Neural cell (in vitro differentiated cells): ENCODE measurements at regions not wholly inside any gene's neighbourhood (a gene's known extent, or its start where the extent isn't known, plus 50 kb on each side); places are given as distances from the start of the nearest gene placed in this dataset.

Experiments used
- H2AFZ ChIP-seq: fragments of 200-600, 300-800 bp; sonication (generic), shearing (Covaris generic); 2 replicates; pipeline ENCODE4 v1.6.0; 2014; ENCODE audit warnings: low read depth, mild to moderate bottlenecking, antibody characterized with exemption, low read length, moderate library complexity
- H3F3A ChIP-seq: fragments of 200-600 bp; shearing (Covaris generic); 2 replicates; pipeline ENCODE4 v1.6.1; 2016; ENCODE audit warnings: mild to moderate bottlenecking, moderate library complexity, mixed read lengths, antibody characterized with exemption, low read length; ENCODE audit not compliant: insufficient read depth, poor library complexity, severe bottlenecking
- H3K27ac ChIP-seq: fragments of 200-600, 300-800 bp; sonication (generic), shearing (Covaris generic); 2 replicates; pipeline ENCODE4 v1.5.1; 2014; ENCODE audit warnings: mild to moderate bottlenecking, low read length, moderate library complexity
- H3K27me3 ChIP-seq: fragments of 300-800, 200-600 bp; sonication (generic), shearing (Covaris generic); 2 replicates; pipeline ENCODE4 v1.6.0; 2014; ENCODE audit warnings: mild to moderate bottlenecking, low read depth, low read length, moderate library complexity; ENCODE audit not compliant: insufficient read depth
- H3K36me3 ChIP-seq: fragments of 300-800, 200-600 bp; sonication (generic), shearing (Covaris generic); 2 replicates; pipeline ENCODE4 v1.5.1; 2014; ENCODE audit warnings: mild to moderate bottlenecking, antibody characterized with exemption, low read length, moderate library complexity; ENCODE audit not compliant: insufficient read depth
- H3K4me2 ChIP-seq: fragments of 300-800, 200-600 bp; sonication (generic), shearing (Covaris generic); 2 replicates; pipeline ENCODE4 v1.6.0; 2014; ENCODE audit warnings: mild to moderate bottlenecking, low read length
- H3K4me3 ChIP-seq: fragments of 300-800, 200-600 bp; sonication (generic), shearing (Covaris generic); 2 replicates; pipeline ENCODE4 v1.5.1; 2014; ENCODE audit warnings: mild to moderate bottlenecking, low read length, moderate library complexity
- H3K79me2 ChIP-seq: fragments of 200-600 bp; shearing (Covaris generic); replicated peaks from 2 replicates; pipeline ENCODE4 v1.6.0; 2014; ENCODE audit warnings: mild to moderate bottlenecking, low read length, moderate library complexity; ENCODE audit not compliant: insufficient read depth
- H3K9ac ChIP-seq: fragments of 300-800, 200-600 bp; sonication (generic), shearing (Covaris generic); 2 replicates; pipeline ENCODE4 v1.6.1; 2016; ENCODE audit warnings: mild to moderate bottlenecking, low read length, mixed read lengths
- H3K9me2 ChIP-seq: fragments of 200-600 bp; shearing (Covaris generic); 2 replicates; pipeline ENCODE4 v1.6.1; 2016; ENCODE audit warnings: mild to moderate bottlenecking, low read length, mixed read lengths; ENCODE audit not compliant: insufficient read depth
- H3K9me3 ChIP-seq: fragments of 200-600, 300-800 bp; sonication (generic), shearing (Covaris generic); 2 replicates; pipeline ENCODE4 v1.6.1; 2016; ENCODE audit warnings: mild to moderate bottlenecking, mixed run types, low read length, moderate library complexity, mixed read lengths
- H4K20me1 ChIP-seq: fragments of 200-600 bp; shearing (Covaris generic); 2 replicates; pipeline ENCODE4 v1.6.1; 2016; ENCODE audit warnings: mild to moderate bottlenecking, mixed run types; ENCODE audit not compliant: insufficient read depth
- EP300 ChIP-seq: fragments of 450-650 bp; conservative IDR thresholded peaks from 2 replicates; pipeline ENCODE4 v1.6.1; 2014; ENCODE audit warnings: antibody characterized with exemption, mild to moderate bottlenecking, moderate library complexity; ENCODE audit not compliant: poor library complexity, severe bottlenecking
- EZH2 ChIP-seq: fragments of 200-600, 300-800 bp; shearing (Covaris generic), sonication (generic); IDR thresholded peaks from 2 replicates; pipeline ENCODE4 v1.6.1; 2014; ENCODE audit warnings: antibody characterized with exemption, low read length, borderline replicate concordance, mild to moderate bottlenecking; ENCODE audit not compliant: insufficient read depth, poor library complexity, severe bottlenecking
- MXI1 ChIP-seq: fragments of 450-650 bp; conservative IDR thresholded peaks from 2 replicates; pipeline ENCODE4 v1.6.1; 2014; ENCODE audit warnings: antibody characterized with exemption, mild to moderate bottlenecking; ENCODE audit not compliant: poor library complexity, severe bottlenecking
- POLR2AphosphoS5 ChIP-seq: IDR thresholded peaks from 2 replicates; pipeline ENCODE4 v1.6.1; 2012
- RAD21 ChIP-seq: fragments of 450-650 bp; conservative IDR thresholded peaks from 2 replicates; pipeline ENCODE4 v1.6.1; 2014; ENCODE audit warnings: antibody characterized with exemption, mild to moderate bottlenecking, moderate library complexity
- SMC3 ChIP-seq: fragments of 450-650 bp; conservative IDR thresholded peaks from 2 replicates; pipeline ENCODE4 v1.6.1; 2014; ENCODE audit warnings: antibody characterized with exemption, mild to moderate bottlenecking, moderate library complexity; ENCODE audit not compliant: poor library complexity
- TAF1 ChIP-seq: IDR thresholded peaks from 2 replicates; pipeline ENCODE4 v1.6.1; 2012; ENCODE audit warnings: low read depth
- TF ChIP-seq, protein P1 (sequence below): IDR thresholded peaks from 2 replicates; pipeline ENCODE4 v1.6.1; 2012; ENCODE audit warnings: borderline replicate concordance
- TF ChIP-seq, protein P2 (sequence below): fragments of 450-650 bp; IDR thresholded peaks from 2 replicates; pipeline ENCODE4 v1.5.1; 2014; ENCODE audit warnings: antibody characterized with exemption, mild to moderate bottlenecking, moderate library complexity; ENCODE audit not compliant: poor library complexity, severe bottlenecking

DNA sequence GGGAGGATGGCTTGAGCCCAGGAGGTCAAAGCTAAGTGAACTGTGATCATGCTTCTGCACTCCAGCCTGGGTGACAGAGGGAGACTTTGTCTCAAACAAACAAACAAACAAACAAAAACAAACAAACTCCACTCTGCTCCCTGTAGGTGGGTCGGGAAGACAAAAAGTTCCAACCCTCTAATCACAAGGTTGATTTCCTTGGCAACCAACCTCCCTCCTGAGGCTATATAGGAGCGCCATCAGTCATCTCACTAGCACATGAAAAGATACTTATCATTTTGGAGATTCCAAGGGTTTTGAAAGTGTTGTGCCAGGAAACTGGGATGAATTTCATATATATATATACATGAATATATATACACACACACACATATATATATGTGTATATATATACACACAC is 160.5 kb downstream of the TUSC1 start:
- Histone ChIP-seq H3K36me3 (no peaks in the 10 kb centered on the region), H3K9me2 (no peaks in the 10 kb centered on the region), H3K27ac (no peak overlapping the region), H4K20me1 (no peaks in the 10 kb centered on the region), H3K9me3 (no peaks in the 10 kb centered on the region), H3K4me2 (no peak overlapping the region), H3K4me3 (no peak overlapping the region), H3K27me3 (no peaks in the 10 kb centered on the region), H3F3A (no peaks in the 10 kb centered on the region), H3K79me2 (no peaks in the 10 kb centered on the region), H2AFZ (no peak overlapping the region), H3K9ac (no peak overlapping the region)
- TF ChIP-seq TAF1: no peak
- TF ChIP-seq POLR2AphosphoS5: no peak
- TF ChIP-seq, protein P1, sequence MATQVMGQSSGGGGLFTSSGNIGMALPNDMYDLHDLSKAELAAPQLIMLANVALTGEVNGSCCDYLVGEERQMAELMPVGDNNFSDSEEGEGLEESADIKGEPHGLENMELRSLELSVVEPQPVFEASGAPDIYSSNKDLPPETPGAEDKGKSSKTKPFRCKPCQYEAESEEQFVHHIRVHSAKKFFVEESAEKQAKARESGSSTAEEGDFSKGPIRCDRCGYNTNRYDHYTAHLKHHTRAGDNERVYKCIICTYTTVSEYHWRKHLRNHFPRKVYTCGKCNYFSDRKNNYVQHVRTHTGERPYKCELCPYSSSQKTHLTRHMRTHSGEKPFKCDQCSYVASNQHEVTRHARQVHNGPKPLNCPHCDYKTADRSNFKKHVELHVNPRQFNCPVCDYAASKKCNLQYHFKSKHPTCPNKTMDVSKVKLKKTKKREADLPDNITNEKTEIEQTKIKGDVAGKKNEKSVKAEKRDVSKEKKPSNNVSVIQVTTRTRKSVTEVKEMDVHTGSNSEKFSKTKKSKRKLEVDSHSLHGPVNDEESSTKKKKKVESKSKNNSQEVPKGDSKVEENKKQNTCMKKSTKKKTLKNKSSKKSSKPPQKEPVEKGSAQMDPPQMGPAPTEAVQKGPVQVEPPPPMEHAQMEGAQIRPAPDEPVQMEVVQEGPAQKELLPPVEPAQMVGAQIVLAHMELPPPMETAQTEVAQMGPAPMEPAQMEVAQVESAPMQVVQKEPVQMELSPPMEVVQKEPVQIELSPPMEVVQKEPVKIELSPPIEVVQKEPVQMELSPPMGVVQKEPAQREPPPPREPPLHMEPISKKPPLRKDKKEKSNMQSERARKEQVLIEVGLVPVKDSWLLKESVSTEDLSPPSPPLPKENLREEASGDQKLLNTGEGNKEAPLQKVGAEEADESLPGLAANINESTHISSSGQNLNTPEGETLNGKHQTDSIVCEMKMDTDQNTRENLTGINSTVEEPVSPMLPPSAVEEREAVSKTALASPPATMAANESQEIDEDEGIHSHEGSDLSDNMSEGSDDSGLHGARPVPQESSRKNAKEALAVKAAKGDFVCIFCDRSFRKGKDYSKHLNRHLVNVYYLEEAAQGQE: no peak
- TF ChIP-seq MXI1: no peak
- TF ChIP-seq RAD21: no peak
- no peak for TF ChIP-seq EP300
- TF ChIP-seq SMC3: no peak
- TF ChIP-seq EZH2: no peak
- TF ChIP-seq, protein P2, sequence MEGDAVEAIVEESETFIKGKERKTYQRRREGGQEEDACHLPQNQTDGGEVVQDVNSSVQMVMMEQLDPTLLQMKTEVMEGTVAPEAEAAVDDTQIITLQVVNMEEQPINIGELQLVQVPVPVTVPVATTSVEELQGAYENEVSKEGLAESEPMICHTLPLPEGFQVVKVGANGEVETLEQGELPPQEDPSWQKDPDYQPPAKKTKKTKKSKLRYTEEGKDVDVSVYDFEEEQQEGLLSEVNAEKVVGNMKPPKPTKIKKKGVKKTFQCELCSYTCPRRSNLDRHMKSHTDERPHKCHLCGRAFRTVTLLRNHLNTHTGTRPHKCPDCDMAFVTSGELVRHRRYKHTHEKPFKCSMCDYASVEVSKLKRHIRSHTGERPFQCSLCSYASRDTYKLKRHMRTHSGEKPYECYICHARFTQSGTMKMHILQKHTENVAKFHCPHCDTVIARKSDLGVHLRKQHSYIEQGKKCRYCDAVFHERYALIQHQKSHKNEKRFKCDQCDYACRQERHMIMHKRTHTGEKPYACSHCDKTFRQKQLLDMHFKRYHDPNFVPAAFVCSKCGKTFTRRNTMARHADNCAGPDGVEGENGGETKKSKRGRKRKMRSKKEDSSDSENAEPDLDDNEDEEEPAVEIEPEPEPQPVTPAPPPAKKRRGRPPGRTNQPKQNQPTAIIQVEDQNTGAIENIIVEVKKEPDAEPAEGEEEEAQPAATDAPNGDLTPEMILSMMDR: no peak

DNA sequence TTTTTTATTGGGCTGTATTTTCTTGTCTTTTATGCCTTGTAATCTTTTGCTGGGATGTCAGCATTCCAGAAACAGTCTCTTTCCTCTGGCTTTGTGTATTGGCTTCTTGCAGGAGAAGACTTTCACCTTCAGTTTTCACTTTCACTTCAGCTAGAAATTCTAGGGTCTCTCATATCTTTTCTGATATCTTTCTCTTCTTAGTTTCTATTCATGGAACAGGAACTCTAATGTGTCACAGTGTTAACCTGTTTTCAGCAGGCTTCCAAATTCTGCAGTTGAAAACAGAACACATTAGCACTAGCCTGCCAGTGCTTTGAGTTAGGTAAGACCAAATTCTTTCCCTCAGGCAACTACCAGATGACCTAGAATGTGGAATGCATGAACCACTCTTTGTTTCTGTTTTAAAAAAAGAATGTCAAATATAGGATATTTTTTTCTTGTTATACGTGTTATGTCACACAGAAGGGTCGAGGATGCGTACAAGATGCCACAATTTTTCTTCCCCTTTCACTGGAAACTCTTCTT is 164.7 kb downstream of the TUSC1 start:
- TF ChIP-seq RAD21 (no peak), EZH2 (no peak), EP300 (no peak), MXI1 (no peak), POLR2AphosphoS5 (no peak), SMC3 (no peak), TAF1 (no peak)
- TF ChIP-seq, protein P2: no peak
- TF ChIP-seq, protein P1: no peak
- H3K9ac ChIP-seq: no peak overlapping the region

More for the DNA sequence above, 164.7 kb downstream of the TUSC1 start:
- no peaks in the 10 kb centered on the region for H4K20me1 ChIP-seq
- no peak overlapping the region for H3K4me3 ChIP-seq
- no peaks in the 10 kb centered on the region for H3K9me2 ChIP-seq
- no peaks in the 10 kb centered on the region for H3K27me3 ChIP-seq
- no peaks in the 10 kb centered on the region for H3F3A ChIP-seq
- no peaks in the 10 kb centered on the region for H3K79me2 ChIP-seq
- no peak overlapping the region for H3K27ac ChIP-seq
- no peak overlapping the region for H3K4me2 ChIP-seq
- H3K9me3 ChIP-seq: no peaks in the 10 kb centered on the region
- H2AFZ ChIP-seq: no peak overlapping the region
- H3K36me3 ChIP-seq: no peaks in the 10 kb centered on the region
